HEK293 (cell line): ENCODE measurements at regions not wholly inside any gene's neighbourhood (a gene's known extent, or its start where the extent isn't known, plus 50 kb on each side); places are given as distances from the start of the nearest gene placed in this dataset.
A peak's percentile ranks its signal among the peaks of the same experiment; 100 is the strongest.

Source experiments
- CTCF ChIA-PET: fragments of 350-600 bp; formaldehyde crosslinking; extraction: SDS; loops from one replicate; lab custom pipeline; 2021; ENCODE audit warnings: antibody characterized with exemption; lab: Yijun Ruan, JAX
- POLR2A ChIA-PET: fragments of 300-600 bp; formaldehyde crosslinking; extraction: SDS; loops from one replicate; lab custom pipeline; 2020; ENCODE audit warnings: antibody characterized with exemption, inconsistent platforms; lab: Yijun Ruan, JAX
- H3K27ac ChIP-seq: fragments of 200-500 bp; sonication (Bioruptor generic); 2 replicates; pipeline ENCODE4 v1.5.1; 2014; ENCODE audit warnings: low read depth, low read length, control low read depth, inconsistent platforms; ENCODE audit errors: extremely low read depth
- H3K36me3 ChIP-seq, 2 experiments: fragments of 200-500 bp in 1 of 2; sonication (Bioruptor generic) in 1 of 2; 1 replicate in 1 of 2; 2 replicates in 1 of 2; pipeline ENCODE4 v1.5.1; 2014 to 2017; ENCODE audit warnings: inconsistent platforms in 2 of 2, low read length in 2 of 2; ENCODE audit not compliant: control insufficient read depth in 2 of 2, insufficient read depth in 1 of 2
- H3K4me1 ChIP-seq: fragments of 200-500 bp; sonication (Bioruptor generic); 2 replicates; pipeline ENCODE4 v1.5.1; 2014; ENCODE audit warnings: mild to moderate bottlenecking, low read length, inconsistent platforms; ENCODE audit not compliant: control insufficient read depth, insufficient read depth
- H3K4me3 ChIP-seq: 2 replicates; pipeline ENCODE4 v1.5.1; 2011; ENCODE audit warnings: low read depth, mild to moderate bottlenecking, control low read depth, low read length, moderate library complexity
- H3K9me3 ChIP-seq: fragments of 200-500 bp; sonication (Bioruptor generic); 2 replicates; pipeline ENCODE4 v1.5.1; 2014; ENCODE audit warnings: low read depth, low read length, inconsistent platforms; ENCODE audit not compliant: control insufficient read depth, insufficient read depth
- EGR2 ChIP-seq: fragments of 450-650 bp; formaldehyde crosslinking; IDR thresholded peaks from 2 replicates; pipeline ENCODE4 v1.5.1; 2016; ENCODE audit warnings: low read depth, missing biosample characterization, missing genetic modification characterization
- HOXA7 ChIP-seq: sonication (generic); formaldehyde crosslinking; IDR thresholded peaks from 2 replicates; pipeline ENCODE4 v1.8.1; 2022; ENCODE audit warnings: missing genetic modification reagents, borderline replicate concordance
- KLF16 ChIP-seq: fragments of 450-650 bp; formaldehyde crosslinking; IDR thresholded peaks from 2 replicates; pipeline ENCODE4 v1.5.1; 2017; ENCODE audit warnings: missing biosample characterization, missing genetic modification characterization
- KLF7 ChIP-seq: fragments of 450-650 bp; formaldehyde crosslinking; IDR thresholded peaks from 2 replicates; pipeline ENCODE4 v1.5.1; 2016; ENCODE audit warnings: missing biosample characterization, missing genetic modification characterization, borderline replicate concordance
- KLF9 ChIP-seq: fragments of 450-650 bp; formaldehyde crosslinking; IDR thresholded peaks from 2 replicates; pipeline ENCODE4 v1.5.1; 2016; ENCODE audit warnings: missing biosample characterization, missing genetic modification characterization, low read depth
- OSR2 ChIP-seq: fragments of 450-650 bp; formaldehyde crosslinking; IDR thresholded peaks from 2 replicates; pipeline ENCODE4 v1.5.1; 2016; ENCODE audit warnings: missing biosample characterization, missing genetic modification characterization
- REPIN1 ChIP-seq: fragments of 450-650 bp; formaldehyde crosslinking; IDR thresholded peaks from 2 replicates; pipeline ENCODE4 v1.5.1; 2017; ENCODE audit warnings: missing biosample characterization, missing genetic modification characterization, low read depth
- SCRT1 ChIP-seq: fragments of 450-650 bp; formaldehyde crosslinking; IDR thresholded peaks from 2 replicates; pipeline ENCODE4 v1.5.1; 2016; ENCODE audit warnings: missing biosample characterization, missing genetic modification characterization, borderline replicate concordance
- ZBTB8A ChIP-seq: fragments of 450-650 bp; formaldehyde crosslinking; IDR thresholded peaks from 2 replicates; pipeline ENCODE4 v1.5.1; 2016; ENCODE audit warnings: missing biosample characterization, missing genetic modification characterization
- ZFHX2 ChIP-seq: fragments of 450-650 bp; formaldehyde crosslinking; conservative IDR thresholded peaks from 2 replicates; pipeline ENCODE4 v1.5.1; 2016; ENCODE audit warnings: missing biosample characterization, missing genetic modification characterization
- ZIC2 ChIP-seq: fragments of 450-650 bp; formaldehyde crosslinking; IDR thresholded peaks from 2 replicates; pipeline ENCODE4 v1.5.1; 2016; ENCODE audit warnings: missing biosample characterization, missing genetic modification characterization
- ZNF211 ChIP-seq: fragments of 450-650 bp; formaldehyde crosslinking; IDR thresholded peaks from 2 replicates; pipeline ENCODE4 v1.5.1; 2016; ENCODE audit warnings: low read depth, missing biosample characterization, missing genetic modification characterization
- ZNF335 ChIP-seq: fragments of 450-650 bp; formaldehyde crosslinking; conservative IDR thresholded peaks from 2 replicates; pipeline ENCODE4 v1.5.1; 2016; ENCODE audit warnings: missing biosample characterization, missing genetic modification characterization
- ZNF48 ChIP-seq: fragments of 450-650 bp; formaldehyde crosslinking; IDR thresholded peaks from 2 replicates; pipeline ENCODE4 v1.5.1; 2016; ENCODE audit warnings: missing biosample characterization, missing genetic modification characterization
- ZNF514 ChIP-seq: fragments of 450-650 bp; formaldehyde crosslinking; IDR thresholded peaks from 2 replicates; pipeline ENCODE4 v1.5.1; 2016; ENCODE audit warnings: missing biosample characterization, missing genetic modification characterization
- ZNF561 ChIP-seq: fragments of 450-650 bp; IDR thresholded peaks from 2 replicates; pipeline ENCODE4 v1.5.1; 2018; ENCODE audit warnings: missing biosample characterization, missing genetic modification characterization, borderline replicate concordance
- ZNF626 ChIP-seq: fragments of 450-650 bp; sonication (Bioruptor Pico); formaldehyde crosslinking; IDR thresholded peaks from 2 replicates; pipeline ENCODE4 v1.5.1; 2018; ENCODE audit warnings: missing biosample characterization, missing genetic modification characterization, inconsistent platforms
- ZNF785 ChIP-seq: fragments of 450-650 bp; formaldehyde crosslinking; IDR thresholded peaks from 2 replicates; pipeline ENCODE4 v1.5.1; 2016; ENCODE audit warnings: missing biosample characterization, missing genetic modification characterization
- ZNF791 ChIP-seq: fragments of 450-650 bp; formaldehyde crosslinking; IDR thresholded peaks from 2 replicates; pipeline ENCODE4 v1.5.1; 2016; ENCODE audit warnings: missing biosample characterization, missing genetic modification characterization
- ZSCAN30 ChIP-seq: fragments of 450-650 bp; IDR thresholded peaks from 2 replicates; pipeline ENCODE4 v1.5.1; 2018; ENCODE audit warnings: missing biosample characterization, mild to moderate bottlenecking, missing genetic modification characterization, moderate library complexity
- TF ChIP-seq, protein P1 (sequence below): fragments of 450-650 bp; formaldehyde crosslinking; optimal IDR thresholded peaks from 2 replicates; pipeline ENCODE3; 2016; ENCODE audit warnings: missing biosample characterization, mild to moderate bottlenecking, missing genetic modification characterization
- TF ChIP-seq, protein P2 (sequence below): fragments of 450-650 bp; formaldehyde crosslinking; IDR thresholded peaks from 2 replicates; pipeline ENCODE4 v1.5.1; 2016; ENCODE audit warnings: missing biosample characterization, missing genetic modification characterization
- TF ChIP-seq, protein P3 (sequence below): sonication (generic); formaldehyde crosslinking; IDR thresholded peaks from 2 replicates; pipeline ENCODE4 v1.8.1; 2022; ENCODE audit warnings: mild to moderate bottlenecking, moderate library complexity, missing genetic modification reagents
- TF ChIP-seq, protein P4 (sequence below): fragments of 450-650 bp; formaldehyde crosslinking; IDR thresholded peaks from 2 replicates; pipeline ENCODE4 v1.5.1; 2016; ENCODE audit warnings: missing biosample characterization, missing genetic modification characterization

DNA sequence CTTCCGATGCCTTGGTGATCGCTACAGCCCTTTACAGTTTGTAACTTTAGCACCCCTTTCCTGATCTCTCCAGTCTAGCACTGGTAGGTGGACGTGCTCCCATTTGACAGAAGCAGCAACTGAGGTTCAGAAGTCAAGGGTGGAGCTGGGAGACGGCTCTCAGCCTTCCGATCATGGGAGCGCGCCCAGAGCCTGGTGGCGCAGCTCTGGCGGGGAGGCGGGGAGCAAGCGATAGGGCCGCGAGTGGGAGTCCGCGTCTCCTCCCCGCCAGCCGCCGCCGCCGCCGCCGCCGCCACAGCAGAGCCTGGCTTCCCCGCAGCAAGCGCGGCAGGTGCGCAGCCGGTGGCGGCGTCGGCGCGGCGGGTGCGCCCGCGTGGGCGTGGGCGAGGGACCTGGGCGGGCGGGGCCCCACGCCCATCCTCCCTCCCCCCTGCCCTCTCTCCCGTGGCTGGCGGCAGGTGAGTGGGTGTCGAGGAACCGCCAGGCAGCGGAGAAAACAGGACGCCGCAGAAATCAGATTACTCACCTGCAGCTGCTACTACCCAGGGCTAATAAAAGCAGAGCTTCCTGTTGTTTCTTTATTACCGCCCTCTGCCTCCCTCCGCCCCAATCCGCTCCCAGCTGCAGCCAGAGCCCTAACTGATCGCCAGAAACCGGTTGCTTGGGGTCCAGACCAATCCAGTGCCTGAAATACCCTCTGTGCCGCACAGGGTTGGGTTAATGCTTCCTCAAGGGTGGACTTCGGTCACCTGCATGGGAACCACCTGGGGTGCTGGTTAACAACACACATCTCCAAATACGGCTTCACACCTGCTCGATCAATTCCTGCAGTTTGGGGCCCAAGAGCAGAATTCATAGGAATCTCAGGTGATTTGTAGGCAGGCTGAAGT, 60.2 kb upstream of the ID3 start:
- TF ChIP-seq ZNF785 (tag by site-specific recombination) (no peak), HOXA7 (no peak), ZIC2 (peak; percentile 48; the same call in 1 of the 2 replicates), SCRT1 (tag by site-specific recombination) (no peak), KLF16 (tag by site-specific recombination) (0 out of 2 replicates have a peak, but pooled peaks have one; percentile 21), ZFHX2 (tag by site-specific recombination) (peak; percentile 82), ZSCAN30 (0 out of 2 replicates have a peak, but pooled peaks have one; percentile 11), EGR2 (tag by site-specific recombination) (peak; percentile 56; the same call in 1 of the 2 replicates), ZNF211 (tag by site-specific recombination) (no peak), KLF7 (tag by site-specific recombination) (no peak), ZNF626 (tag by site-specific recombination) (no peak), OSR2 (tag by site-specific recombination) (peak; percentile 60; the same call in 1 of the 2 replicates), KLF9 (tag by site-specific recombination) (0 out of 2 replicates have a peak, but pooled peaks have one; percentile 15), ZNF335 (tag by site-specific recombination) (peak; percentile 51), ZNF561 (tag by site-specific recombination) (no peak), ZBTB8A (tag by site-specific recombination) (0 out of 2 replicates have a peak, but pooled peaks have one; percentile 31), ZNF514 (tag by site-specific recombination) (no peak), ZNF48 (tag by site-specific recombination) (no peak), REPIN1 (tag by site-specific recombination) (no peak), ZNF791 (tag by site-specific recombination) (no peak)
- TF ChIP-seq, protein P1, sequence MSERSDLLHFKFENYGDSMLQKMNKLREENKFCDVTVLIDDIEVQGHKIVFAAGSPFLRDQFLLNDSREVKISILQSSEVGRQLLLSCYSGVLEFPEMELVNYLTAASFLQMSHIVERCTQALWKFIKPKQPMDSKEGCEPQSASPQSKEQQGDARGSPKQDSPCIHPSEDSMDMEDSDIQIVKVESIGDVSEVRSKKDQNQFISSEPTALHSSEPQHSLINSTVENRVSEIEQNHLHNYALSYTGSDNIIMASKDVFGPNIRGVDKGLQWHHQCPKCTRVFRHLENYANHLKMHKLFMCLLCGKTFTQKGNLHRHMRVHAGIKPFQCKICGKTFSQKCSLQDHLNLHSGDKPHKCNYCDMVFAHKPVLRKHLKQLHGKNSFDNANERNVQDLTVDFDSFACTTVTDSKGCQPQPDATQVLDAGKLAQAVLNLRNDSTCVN (tag by site-specific recombination), result peak; percentile 32
- TF ChIP-seq, protein P2, sequence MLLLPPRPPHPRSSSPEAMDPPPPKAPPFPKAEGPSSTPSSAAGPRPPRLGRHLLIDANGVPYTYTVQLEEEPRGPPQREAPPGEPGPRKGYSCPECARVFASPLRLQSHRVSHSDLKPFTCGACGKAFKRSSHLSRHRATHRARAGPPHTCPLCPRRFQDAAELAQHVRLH (tag by site-specific recombination), result 0 out of 2 replicates have a peak, but pooled peaks have one; percentile 20
- TF ChIP-seq, protein P3, sequence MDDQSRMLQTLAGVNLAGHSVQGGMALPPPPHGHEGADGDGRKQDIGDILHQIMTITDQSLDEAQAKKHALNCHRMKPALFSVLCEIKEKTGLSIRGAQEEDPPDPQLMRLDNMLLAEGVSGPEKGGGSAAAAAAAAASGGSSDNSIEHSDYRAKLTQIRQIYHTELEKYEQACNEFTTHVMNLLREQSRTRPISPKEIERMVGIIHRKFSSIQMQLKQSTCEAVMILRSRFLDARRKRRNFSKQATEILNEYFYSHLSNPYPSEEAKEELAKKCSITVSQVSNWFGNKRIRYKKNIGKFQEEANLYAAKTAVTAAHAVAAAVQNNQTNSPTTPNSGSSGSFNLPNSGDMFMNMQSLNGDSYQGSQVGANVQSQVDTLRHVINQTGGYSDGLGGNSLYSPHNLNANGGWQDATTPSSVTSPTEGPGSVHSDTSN (CRISPR knock-in tag), result peak; percentile 47; the same call in 1 of the 2 replicates
- TF ChIP-seq, protein P4, sequence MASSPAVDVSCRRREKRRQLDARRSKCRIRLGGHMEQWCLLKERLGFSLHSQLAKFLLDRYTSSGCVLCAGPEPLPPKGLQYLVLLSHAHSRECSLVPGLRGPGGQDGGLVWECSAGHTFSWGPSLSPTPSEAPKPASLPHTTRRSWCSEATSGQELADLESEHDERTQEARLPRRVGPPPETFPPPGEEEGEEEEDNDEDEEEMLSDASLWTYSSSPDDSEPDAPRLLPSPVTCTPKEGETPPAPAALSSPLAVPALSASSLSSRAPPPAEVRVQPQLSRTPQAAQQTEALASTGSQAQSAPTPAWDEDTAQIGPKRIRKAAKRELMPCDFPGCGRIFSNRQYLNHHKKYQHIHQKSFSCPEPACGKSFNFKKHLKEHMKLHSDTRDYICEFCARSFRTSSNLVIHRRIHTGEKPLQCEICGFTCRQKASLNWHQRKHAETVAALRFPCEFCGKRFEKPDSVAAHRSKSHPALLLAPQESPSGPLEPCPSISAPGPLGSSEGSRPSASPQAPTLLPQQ (tag by site-specific recombination), result no peak
- peak overlapping the region; percentile 22 for H3K4me3 ChIP-seq
- ChIA-PET POLR2A (interaction anchor here (0.5 to 3.2 kb wide), 5 partner anchors 19 to 69 kb away, joined by 3 to 10 read pairs (median 4); partner anchors contain the start of gene ID3), CTCF (interaction anchor here (0.6 to 2.7 kb wide), 5 partner anchors 13 to 686 kb away, joined by 3 to 15 read pairs (median 4); no protein-coding TSS in a partner anchor)
- H3K9me3 ChIP-seq, result no peaks in the 10 kb centered on the region
- H3K4me1 ChIP-seq, result no peaks in the 10 kb centered on the region
- H3K36me3 ChIP-seq, result no peaks in the 10 kb centered on the region
- H3K27ac ChIP-seq, result no peak overlapping the region
